Keratinocyte (primary cell): ENCODE measurements at regions not wholly inside any gene's neighbourhood (a gene's known extent, or its start where the extent isn't known, plus 50 kb on each side); places are given as distances from the start of the nearest gene placed in this dataset.

Experiments used
- DNase-seq: peaks from one replicate; pipeline ENCODE4 v3.0.0-alpha.2; 2011; ENCODE audit warnings: low read depth, missing footprints, low spot score
- FAIRE-seq: peaks from 2 replicates; lab custom pipeline; 2011; peaks lifted over from hg19 to GRCh38; lab: Jason Lieb, UNC
- H2AFZ ChIP-seq: 2 replicates; pipeline ENCODE4 v1.6.0; 2012; ENCODE audit warnings: low read length, control low read depth, inconsistent platforms; ENCODE audit not compliant: control insufficient read depth
- H3K27ac ChIP-seq: 2 replicates; pipeline ENCODE4 v1.5.1; 2011; ENCODE audit warnings: low read length; ENCODE audit not compliant: control insufficient read depth, insufficient read depth
- H3K27me3 ChIP-seq: 3 replicates; pipeline ENCODE4 v1.6.0; 2011; ENCODE audit warnings: low read length; ENCODE audit not compliant: control insufficient read depth, insufficient read depth; ENCODE audit errors: extremely low read depth
- H3K36me3 ChIP-seq, 2 experiments: 2 replicates in 1 of 2; 3 replicates in 1 of 2; pipeline ENCODE4 v1.5.1; 2011; ENCODE audit warnings: low read length in 2 of 2, mild to moderate bottlenecking in 1 of 2; ENCODE audit not compliant: control insufficient read depth in 2 of 2, insufficient read depth in 2 of 2; ENCODE audit errors: extremely low read depth in 1 of 2
- H3K4me1 ChIP-seq: 3 replicates; pipeline ENCODE4 v1.5.1; 2011; ENCODE audit warnings: low read length; ENCODE audit not compliant: control insufficient read depth, insufficient read depth; ENCODE audit errors: extremely low read depth
- H3K4me2 ChIP-seq: 3 replicates; pipeline ENCODE4 v1.6.0; 2011; ENCODE audit warnings: low read depth, low read length; ENCODE audit not compliant: control insufficient read depth, insufficient read depth; ENCODE audit errors: extremely low read depth
- H3K4me3 ChIP-seq, 3 experiments: fragments of 200-600 bp in 1 of 3; sonication (generic) in 1 of 3; 2 replicates in 2 of 3; 3 replicates in 1 of 3; pipeline ENCODE4 v1.5.1; 2011 to 2016; ENCODE audit warnings: low read length in 3 of 3, mild to moderate bottlenecking in 3 of 3, control low read depth in 2 of 3, inconsistent platforms in 1 of 3, low read depth in 1 of 3, mixed read lengths in 1 of 3, mixed run types in 1 of 3, moderate library complexity in 1 of 3; ENCODE audit not compliant: control insufficient read depth in 2 of 3, insufficient read depth in 2 of 3; ENCODE audit errors: extremely low read depth in 1 of 3
- H3K79me2 ChIP-seq: 2 replicates; pipeline ENCODE4 v1.6.0; 2012; ENCODE audit warnings: low read length; ENCODE audit not compliant: control insufficient read depth, insufficient read depth
- H3K9ac ChIP-seq: 3 replicates; pipeline ENCODE4 v1.6.0; 2011; ENCODE audit warnings: low read length; ENCODE audit not compliant: control insufficient read depth, insufficient read depth; ENCODE audit errors: extremely low read depth
- H3K9me1 ChIP-seq: 3 replicates; pipeline ENCODE4 v1.6.0; 2011; ENCODE audit warnings: low read length; ENCODE audit not compliant: control insufficient read depth, insufficient read depth; ENCODE audit errors: extremely low read depth
- H3K9me3 ChIP-seq: 2 replicates; pipeline ENCODE4 v1.5.1; 2012; ENCODE audit warnings: low read depth, low read length; ENCODE audit not compliant: control insufficient read depth
- H4K20me1 ChIP-seq: 3 replicates; pipeline ENCODE4 v1.6.0; 2011; ENCODE audit warnings: low read length; ENCODE audit not compliant: control insufficient read depth, insufficient read depth; ENCODE audit errors: extremely low read depth
- EZH2 ChIP-seq: IDR thresholded peaks from one replicate; pipeline ENCODE4 v1.6.1; 2012; ENCODE audit warnings: inconsistent platforms, mild to moderate bottlenecking, low read length, moderate library complexity
- dilution Hi-C: fragments of 300-500 bp; cut with MboI; formaldehyde crosslinking; loops from one replicate; pipeline ENCODE4 v1.7.0; 2020; ENCODE audit warnings: low sequenced_read_pairs; ENCODE audit not compliant: extremely low pct_ligation_motif_present
- TF ChIP-seq, protein P1 (sequence below), 3 experiments: IDR thresholded peaks in 1 of 3; conservative IDR thresholded peaks in 1 of 3; optimal IDR thresholded peaks in 1 of 3; 2 replicates in 2 of 3; 3 replicates in 1 of 3; pipeline versions ENCODE3 to v1.5.1; 2011; ENCODE audit warnings: low read length in 3 of 3, mild to moderate bottlenecking in 3 of 3, moderate library complexity in 2 of 3, control low read depth in 1 of 3, inconsistent platforms in 1 of 3; ENCODE audit not compliant: insufficient read depth in 2 of 3; ENCODE audit errors: extremely low read depth in 1 of 3

DNA sequence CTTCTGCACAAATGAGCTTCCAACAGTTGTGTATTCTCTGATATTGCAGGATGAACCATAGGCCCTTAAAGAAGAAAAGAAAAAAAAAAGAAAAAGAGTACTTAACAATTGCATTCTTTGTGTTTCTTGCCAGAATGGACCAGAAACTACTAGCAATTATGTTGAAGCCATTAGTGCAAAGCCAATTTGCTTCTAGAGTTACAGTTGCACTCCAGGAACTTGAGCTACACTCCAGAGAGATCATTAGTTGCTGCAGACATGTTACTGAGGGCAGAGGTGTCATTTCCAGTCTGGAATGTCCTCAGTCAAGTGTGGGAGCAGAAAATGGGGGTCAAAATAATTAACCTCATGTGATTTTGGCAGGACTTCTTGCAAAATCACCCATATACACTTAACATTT is 85.6 kb upstream of the CCL2 start:
- Histone ChIP-seq H3K4me2 (no peak overlapping the region), H3K36me3 (no peaks in the 10 kb centered on the region), H3K4me3 (no peak overlapping the region), H3K79me2 (no peaks in the 10 kb centered on the region), H3K9me3 (no peaks in the 10 kb centered on the region), H3K9me1 (no peaks in the 10 kb centered on the region), H3K4me1 (no peaks in the 10 kb centered on the region), H3K9ac (no peak overlapping the region), H4K20me1 (no peaks in the 10 kb centered on the region), H3K27me3 (no peaks in the 10 kb centered on the region), H2AFZ (no peak overlapping the region), H3K27ac (no peak overlapping the region)
- TF ChIP-seq EZH2: no peak
- TF ChIP-seq, protein P1, sequence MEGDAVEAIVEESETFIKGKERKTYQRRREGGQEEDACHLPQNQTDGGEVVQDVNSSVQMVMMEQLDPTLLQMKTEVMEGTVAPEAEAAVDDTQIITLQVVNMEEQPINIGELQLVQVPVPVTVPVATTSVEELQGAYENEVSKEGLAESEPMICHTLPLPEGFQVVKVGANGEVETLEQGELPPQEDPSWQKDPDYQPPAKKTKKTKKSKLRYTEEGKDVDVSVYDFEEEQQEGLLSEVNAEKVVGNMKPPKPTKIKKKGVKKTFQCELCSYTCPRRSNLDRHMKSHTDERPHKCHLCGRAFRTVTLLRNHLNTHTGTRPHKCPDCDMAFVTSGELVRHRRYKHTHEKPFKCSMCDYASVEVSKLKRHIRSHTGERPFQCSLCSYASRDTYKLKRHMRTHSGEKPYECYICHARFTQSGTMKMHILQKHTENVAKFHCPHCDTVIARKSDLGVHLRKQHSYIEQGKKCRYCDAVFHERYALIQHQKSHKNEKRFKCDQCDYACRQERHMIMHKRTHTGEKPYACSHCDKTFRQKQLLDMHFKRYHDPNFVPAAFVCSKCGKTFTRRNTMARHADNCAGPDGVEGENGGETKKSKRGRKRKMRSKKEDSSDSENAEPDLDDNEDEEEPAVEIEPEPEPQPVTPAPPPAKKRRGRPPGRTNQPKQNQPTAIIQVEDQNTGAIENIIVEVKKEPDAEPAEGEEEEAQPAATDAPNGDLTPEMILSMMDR (optimal IDR thresholded peaks at IDR 0.05 in 1 of 3, IDR thresholded peaks at IDR 0.05 in 1 of 3, conservative IDR thresholded peaks at IDR 0.05 in 1 of 3; ENCODE audit: extremely low read depth in 1 of 3, insufficient read depth in 2 of 3, low read length in 3 of 3): no peak
- DNase-seq: no peak
- FAIRE-seq: no peak
- dilution Hi-C loops: no loop called here

DNA sequence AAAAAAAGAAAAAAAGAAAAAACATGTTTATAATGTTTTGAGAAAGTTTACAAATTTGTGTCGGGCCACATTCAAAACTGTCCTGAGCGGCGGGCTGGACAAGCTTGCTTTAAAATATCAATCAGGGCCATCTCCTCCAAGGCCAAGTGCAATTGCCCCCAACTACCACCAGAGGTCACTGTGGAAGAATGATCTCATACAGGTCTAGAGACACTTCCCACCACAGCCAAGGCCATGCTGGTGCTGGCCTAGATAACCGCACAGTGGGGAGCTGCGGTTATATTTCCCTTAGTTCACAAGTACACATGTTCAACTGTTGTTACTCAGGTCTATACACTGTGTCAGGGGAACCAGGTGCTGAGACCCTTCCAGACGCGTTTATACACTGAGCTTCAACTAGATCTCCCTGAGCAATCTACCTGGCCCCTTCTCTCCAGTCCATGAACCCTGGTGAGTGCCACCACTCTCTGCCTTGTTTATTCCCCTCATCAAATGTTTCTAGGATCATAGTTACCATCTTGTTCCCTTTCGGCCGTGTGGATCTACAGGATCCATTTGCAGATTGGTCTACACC is 83.8 kb upstream of the CCL2 start:
- no peak overlapping the region for H3K4me3 ChIP-seq
- H3K79me2 ChIP-seq: no peaks in the 10 kb centered on the region
- H3K27me3 ChIP-seq: no peaks in the 10 kb centered on the region
- no peaks in the 10 kb centered on the region for H3K9me3 ChIP-seq
- no peak overlapping the region for H2AFZ ChIP-seq
- no peak overlapping the region for H3K27ac ChIP-seq
- H4K20me1 ChIP-seq: no peaks in the 10 kb centered on the region
- dilution Hi-C loops: no loop called here
- H3K9ac ChIP-seq: no peak overlapping the region
- FAIRE-seq (peak; percentile 23), DNase-seq (no peak)
- H3K9me1 ChIP-seq: no peaks in the 10 kb centered on the region
- no peak overlapping the region for H3K4me2 ChIP-seq
- H3K4me1 ChIP-seq: no peaks in the 10 kb centered on the region
- TF ChIP-seq, protein P1 (optimal IDR thresholded peaks at IDR 0.05 in 1 of 3, IDR thresholded peaks at IDR 0.05 in 1 of 3, conservative IDR thresholded peaks at IDR 0.05 in 1 of 3; ENCODE audit: extremely low read depth in 1 of 3, insufficient read depth in 2 of 3, low read length in 3 of 3): peak; percentile 86 to 93 (median 86)
- no peak for TF ChIP-seq EZH2
- H3K36me3 ChIP-seq: no peaks in the 10 kb centered on the region
